SJCRH30 (cell line): ENCODE measurements at regions not wholly inside any gene's neighbourhood (a gene's known extent, or its start where the extent isn't known, plus 50 kb on each side); places are given as distances from the start of the nearest gene placed in this dataset.
A peak's percentile ranks its signal among the peaks of the same experiment; 100 is the strongest.

Experiments
- DNase-seq, 2 experiments: peaks; one replicate each; pipeline ENCODE4 v3.0.0-alpha.2; 2015 to 2020
- H3K27ac ChIP-seq: fragments of 250-450 bp; sonication (Bioruptor Pico); 2 replicates; pipeline ENCODE4 v1.5.1; 2020; ENCODE audit warnings: mild to moderate bottlenecking, moderate library complexity
- H3K27me3 ChIP-seq: fragments of 250-450 bp; sonication (Bioruptor Pico); 2 replicates; pipeline ENCODE4 v1.5.1; 2020; ENCODE audit warnings: mild to moderate bottlenecking, moderate library complexity
- H3K36me3 ChIP-seq: fragments of 250-450 bp; sonication (Bioruptor Pico); 2 replicates; pipeline ENCODE4 v1.5.1; 2020; ENCODE audit warnings: mild to moderate bottlenecking, moderate library complexity
- H3K4me1 ChIP-seq: fragments of 250-450 bp; sonication (Bioruptor Pico); 2 replicates; pipeline ENCODE4 v1.5.1; 2020; ENCODE audit warnings: mild to moderate bottlenecking, moderate library complexity
- H3K4me3 ChIP-seq: fragments of 250-450 bp; sonication (Bioruptor Pico); 2 replicates; pipeline ENCODE4 v1.5.1; 2020; ENCODE audit warnings: mild to moderate bottlenecking, moderate library complexity
- H3K9me3 ChIP-seq: fragments of 250-450 bp; sonication (Bioruptor Pico); replicated peaks from 2 replicates; pipeline ENCODE4 v1.5.1; 2020; ENCODE audit warnings: mild to moderate bottlenecking, moderate library complexity

DNA sequence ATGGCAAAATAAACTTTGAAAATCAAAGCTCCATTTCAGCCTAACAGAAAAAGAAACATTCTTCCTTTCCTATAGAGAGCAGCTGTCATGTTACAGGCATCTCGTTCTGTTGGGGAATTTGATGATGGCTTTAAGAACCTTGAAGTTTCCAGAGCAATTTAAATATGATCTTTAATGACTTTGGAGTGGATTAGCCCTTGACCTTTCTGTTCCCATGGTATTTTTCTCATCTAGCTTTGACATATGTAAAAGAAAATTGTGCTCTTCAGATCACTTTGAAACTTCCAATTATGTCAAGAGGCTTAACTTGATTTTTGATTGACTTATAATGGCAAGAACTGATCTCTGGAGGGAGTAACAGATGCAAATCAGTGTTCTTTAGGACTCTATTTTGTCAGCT is 157.6 kb upstream of the SEMA3E start:
- no peak overlapping the region for H3K27ac ChIP-seq
- peaks cover 29% of the 10 kb centered on the region for H3K4me1 ChIP-seq
- peak; percentile 16 to 75 for DNase-seq
- no peak overlapping the region for H3K4me3 ChIP-seq
- no peaks in the 10 kb centered on the region for H3K27me3 ChIP-seq
- H3K9me3 ChIP-seq: no peaks in the 10 kb centered on the region
- no peaks in the 10 kb centered on the region for H3K36me3 ChIP-seq

DNA sequence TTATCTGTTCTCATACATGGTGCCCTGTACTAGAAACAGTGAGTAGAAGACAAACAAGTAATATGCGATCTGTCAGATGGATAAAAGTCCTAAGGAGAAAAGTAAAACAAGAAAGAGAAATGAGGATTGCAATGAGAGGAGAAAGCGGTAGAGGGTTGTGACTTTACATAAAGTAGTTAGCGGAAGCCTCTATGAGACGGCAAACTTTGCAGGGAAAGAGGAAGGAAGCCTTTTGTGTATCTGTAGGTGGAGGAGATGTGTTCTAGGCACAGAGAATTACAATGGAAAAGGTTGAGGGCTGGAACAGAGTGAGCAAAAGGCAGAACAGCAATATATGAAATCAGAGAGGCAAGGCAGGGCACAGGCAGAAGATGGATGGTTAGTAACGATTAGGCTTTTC is 150.4 kb upstream of the SEMA3E start:
- peaks cover 21% of the 10 kb centered on the region for H3K4me1 ChIP-seq
- H3K4me3 ChIP-seq: no peak overlapping the region
- H3K27me3 ChIP-seq: no peaks in the 10 kb centered on the region
- no peak for DNase-seq
- H3K36me3 ChIP-seq: no peaks in the 10 kb centered on the region
- no peaks in the 10 kb centered on the region for H3K9me3 ChIP-seq
- no peak overlapping the region for H3K27ac ChIP-seq

- H3K9me3 ChIP-seq: no peaks in the 10 kb centered on the region
- H3K36me3 ChIP-seq: no peaks in the 10 kb centered on the region
- no peak for DNase-seq
- no peak overlapping the region for H3K4me3 ChIP-seq
- no peaks in the 10 kb centered on the region for H3K27me3 ChIP-seq
- no peak overlapping the region for H3K27ac ChIP-seq
- H3K4me1 ChIP-seq: peaks cover 14% of the 10 kb centered on the region
Measured at GRCh38 chr7:83798489-83798888, 149.6 kb upstream of the SEMA3E start.

- no peaks in the 10 kb centered on the region for H3K36me3 ChIP-seq
- H3K27me3 ChIP-seq: no peaks in the 10 kb centered on the region
- H3K4me3 ChIP-seq: no peak overlapping the region
- no peak overlapping the region for H3K27ac ChIP-seq
- H3K4me1 ChIP-seq: peaks cover 11% of the 10 kb centered on the region
- no peak for DNase-seq
- H3K9me3 ChIP-seq: no peaks in the 10 kb centered on the region; the same call in 1 of the 2 replicates
Measured at GRCh38 chr7:83796760-83797159, 147.8 kb upstream of the SEMA3E start.

DNA sequence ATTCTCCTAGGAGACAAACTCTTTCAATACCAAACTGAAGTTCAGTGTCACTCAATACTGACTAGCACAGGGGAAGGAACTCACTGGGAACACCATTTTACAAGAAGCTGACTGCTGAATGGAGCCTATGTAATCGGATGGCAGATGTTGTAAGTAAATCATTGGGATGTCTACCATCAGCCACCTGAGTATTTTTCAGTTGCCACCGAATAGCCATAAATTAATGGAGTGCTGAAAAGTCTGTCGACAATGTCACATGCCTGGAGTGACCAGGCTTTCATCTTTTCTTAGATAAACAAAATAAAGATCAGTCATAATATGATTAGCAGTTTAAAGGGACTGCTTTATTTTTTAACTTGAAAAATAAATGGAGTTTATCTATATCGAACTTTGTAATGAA is 145.9 kb upstream of the SEMA3E start:
- no peaks in the 10 kb centered on the region; the same call in 1 of the 2 replicates for H3K9me3 ChIP-seq
- no peak overlapping the region for H3K27ac ChIP-seq
- no peaks in the 10 kb centered on the region for H3K36me3 ChIP-seq
- peak; percentile 37 to 79 for DNase-seq
- H3K27me3 ChIP-seq: no peaks in the 10 kb centered on the region
- peaks cover 11% of the 10 kb centered on the region for H3K4me1 ChIP-seq
- H3K4me3 ChIP-seq: no peak overlapping the region

DNA sequence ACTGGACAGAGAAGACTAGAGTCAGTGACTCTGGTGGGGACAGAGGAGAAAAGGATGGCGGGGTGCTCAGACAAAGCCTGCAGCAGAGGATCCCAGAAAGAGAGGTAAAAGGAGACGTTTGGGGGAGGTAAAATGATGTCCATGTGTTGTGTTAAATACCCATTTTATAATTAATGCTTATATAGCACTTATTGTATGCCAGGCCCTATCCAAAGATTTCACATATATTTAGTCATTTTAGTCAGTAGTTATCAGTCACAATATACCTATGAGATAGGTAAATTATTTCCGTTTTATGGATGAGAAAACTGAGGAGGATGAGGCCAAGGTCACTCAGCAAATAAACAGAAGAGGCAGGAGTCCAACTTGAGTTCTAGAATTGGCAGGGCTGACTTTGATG is 144.6 kb upstream of the SEMA3E start:
- H3K4me3 ChIP-seq: no peak overlapping the region
- peaks cover 11% of the 10 kb centered on the region for H3K4me1 ChIP-seq
- no peaks in the 10 kb centered on the region; the same call in 1 of the 2 replicates for H3K9me3 ChIP-seq

DNA sequence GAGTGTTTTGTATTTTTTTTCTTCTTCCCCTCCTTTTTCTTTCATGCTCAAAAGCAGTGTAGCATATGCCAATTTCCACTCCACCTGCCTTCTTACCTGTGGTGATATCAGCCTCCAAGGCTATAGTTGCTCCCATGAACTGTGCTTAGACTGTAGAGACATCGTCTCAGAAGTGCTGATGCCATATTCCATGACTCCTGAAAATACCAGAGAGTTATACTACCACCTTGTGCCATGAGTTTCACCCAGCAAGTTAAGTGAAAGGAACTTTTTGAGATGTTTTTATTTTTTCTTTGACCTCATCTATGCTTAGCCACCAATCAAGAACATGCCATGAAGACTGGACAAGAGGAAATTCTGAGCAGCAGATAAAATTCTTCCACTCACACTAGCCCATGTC is 142.8 kb upstream of the SEMA3E start:
- Histone ChIP-seq H3K4me1 (peaks cover 11% of the 10 kb centered on the region), H3K27ac (no peak overlapping the region), H3K4me3 (no peak overlapping the region), H3K36me3 (no peaks in the 10 kb centered on the region), H3K9me3 (no peaks in the 10 kb centered on the region; the same call in 1 of the 2 replicates), H3K27me3 (no peaks in the 10 kb centered on the region)
- DNase-seq: no peak

More for the DNA sequence above, 144.6 kb upstream of the SEMA3E start:
- no peaks in the 10 kb centered on the region for H3K36me3 ChIP-seq
- DNase-seq: no peak
- no peaks in the 10 kb centered on the region for H3K27me3 ChIP-seq
- no peak overlapping the region for H3K27ac ChIP-seq

- no peak overlapping the region for H3K4me3 ChIP-seq
- no peaks in the 10 kb centered on the region for H3K36me3 ChIP-seq
- no peaks in the 10 kb centered on the region for H3K9me3 ChIP-seq
- no peaks in the 10 kb centered on the region for H3K27me3 ChIP-seq
- H3K27ac ChIP-seq: no peak overlapping the region
- no peak for DNase-seq
- H3K4me1 ChIP-seq: no peaks in the 10 kb centered on the region
Measured at GRCh38 chr7:83786858-83787257, 137.9 kb upstream of the SEMA3E start.

DNA sequence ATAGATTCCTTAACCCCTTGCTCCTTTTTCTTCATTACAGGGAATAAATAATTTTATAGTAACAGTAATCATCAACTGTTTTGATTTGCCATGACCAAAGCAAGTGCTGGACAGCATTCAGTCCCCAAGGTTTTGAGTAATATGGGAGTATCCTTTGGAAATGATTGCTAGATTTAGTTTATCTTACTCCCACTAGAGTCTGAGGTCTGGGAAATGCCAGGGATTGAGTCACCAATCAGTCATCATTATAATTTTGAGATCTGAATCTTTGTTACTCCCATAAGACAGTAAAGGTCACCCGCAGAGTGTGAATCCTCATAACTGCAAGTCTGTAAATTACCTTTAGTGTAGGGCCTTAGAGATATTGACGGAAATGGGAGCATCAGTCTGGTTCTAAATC is 133.7 kb upstream of the SEMA3E start:
- H3K4me1 ChIP-seq: no peaks in the 10 kb centered on the region
- no peak overlapping the region for H3K27ac ChIP-seq
- no peaks in the 10 kb centered on the region for H3K9me3 ChIP-seq
- DNase-seq: no peak
- no peak overlapping the region for H3K4me3 ChIP-seq
- H3K36me3 ChIP-seq: no peaks in the 10 kb centered on the region
- H3K27me3 ChIP-seq: no peaks in the 10 kb centered on the region

DNA sequence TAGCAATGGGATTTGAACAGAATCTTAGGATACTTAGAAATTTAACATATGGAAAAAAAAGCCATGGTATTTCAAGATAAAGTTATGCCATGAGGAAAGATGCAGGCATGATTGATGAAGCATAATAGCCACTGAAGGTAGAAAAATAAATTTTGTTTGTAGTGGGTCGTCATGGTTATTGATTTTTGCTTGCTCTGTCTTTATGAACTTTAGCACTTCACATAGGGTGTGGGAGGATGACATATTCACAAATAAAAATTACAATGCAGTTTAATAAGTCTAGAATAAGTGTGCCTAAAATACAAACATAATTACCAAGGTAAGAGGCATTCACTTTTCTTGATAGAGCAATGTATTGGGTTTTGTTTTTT is 129.1 kb upstream of the SEMA3E start:
- no peak overlapping the region for H3K27ac ChIP-seq
- no peaks in the 10 kb centered on the region for H3K4me1 ChIP-seq
- H3K4me3 ChIP-seq: no peak overlapping the region
- no peak for DNase-seq
- H3K9me3 ChIP-seq: no peaks in the 10 kb centered on the region
- no peaks in the 10 kb centered on the region for H3K36me3 ChIP-seq
- H3K27me3 ChIP-seq: no peaks in the 10 kb centered on the region

- H3K9me3 ChIP-seq: no peaks in the 10 kb centered on the region
- no peak for DNase-seq
- H3K4me3 ChIP-seq: no peak overlapping the region
- no peaks in the 10 kb centered on the region for H3K4me1 ChIP-seq
- H3K27me3 ChIP-seq: no peaks in the 10 kb centered on the region
- no peaks in the 10 kb centered on the region for H3K36me3 ChIP-seq
- H3K27ac ChIP-seq: no peak overlapping the region
Measured at GRCh38 chr7:83777406-83778072, 128.6 kb upstream of the SEMA3E start.

DNA sequence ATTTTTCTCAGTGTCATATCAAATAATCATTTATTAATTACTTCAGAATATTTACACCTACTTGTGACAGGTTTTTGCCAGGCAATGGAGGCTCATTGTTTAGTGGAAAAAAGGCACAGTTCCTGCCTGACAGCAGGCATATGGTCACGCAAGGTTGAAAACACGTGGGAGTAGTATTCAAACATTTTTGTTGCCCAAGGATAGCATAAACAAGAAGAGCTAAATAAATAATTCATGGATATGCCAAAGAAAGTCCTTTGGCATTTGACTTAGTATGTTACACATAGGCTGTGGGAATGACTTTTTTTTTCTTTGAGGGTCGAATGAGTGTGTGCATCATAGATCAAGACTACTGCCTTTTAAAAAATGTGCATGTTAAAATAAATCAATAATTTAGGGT is 120.5 kb upstream of the SEMA3E start:
- DNase-seq: no peak
- Histone ChIP-seq H3K4me1 (no peaks in the 10 kb centered on the region), H3K9me3 (0 out of 2 replicates have a peak, but pooled peaks cover under 1% of the 10 kb centered on the region), H3K27me3 (no peaks in the 10 kb centered on the region), H3K4me3 (no peak overlapping the region), H3K27ac (no peak overlapping the region), H3K36me3 (no peaks in the 10 kb centered on the region)

- Histone ChIP-seq H3K36me3 (no peaks in the 10 kb centered on the region), H3K27me3 (no peaks in the 10 kb centered on the region), H3K4me3 (no peak overlapping the region), H3K27ac (no peak overlapping the region), H3K4me1 (no peaks in the 10 kb centered on the region), H3K9me3 (0 out of 2 replicates have a peak, but pooled peaks cover 5% of the 10 kb centered on the region)
- no peak for DNase-seq
Measured at GRCh38 chr7:83751217-83751616, 102.3 kb upstream of the SEMA3E start.

- Histone ChIP-seq H3K27me3 (no peaks in the 10 kb centered on the region), H3K36me3 (no peaks in the 10 kb centered on the region), H3K4me3 (no peak overlapping the region), H3K27ac (no peak overlapping the region), H3K4me1 (no peaks in the 10 kb centered on the region), H3K9me3 (0 out of 2 replicates have a peak, but pooled peaks cover 10% of the 10 kb centered on the region)
- no peak for DNase-seq
Measured at GRCh38 chr7:83749495-83749894, 100.6 kb upstream of the SEMA3E start.

- peak; percentile 15 to 83 for DNase-seq
- Histone ChIP-seq H3K4me1 (peaks cover 11% of the 10 kb centered on the region), H3K4me3 (peak overlapping the region; percentile 45), H3K27me3 (no peaks in the 10 kb centered on the region), H3K36me3 (no peaks in the 10 kb centered on the region), H3K9me3 (peaks cover 6% of the 10 kb centered on the region; the same call in 1 of the 2 replicates), H3K27ac (no peak overlapping the region)
Measured at GRCh38 chr7:83739527-83739926, 90.6 kb upstream of the SEMA3E start.

DNA sequence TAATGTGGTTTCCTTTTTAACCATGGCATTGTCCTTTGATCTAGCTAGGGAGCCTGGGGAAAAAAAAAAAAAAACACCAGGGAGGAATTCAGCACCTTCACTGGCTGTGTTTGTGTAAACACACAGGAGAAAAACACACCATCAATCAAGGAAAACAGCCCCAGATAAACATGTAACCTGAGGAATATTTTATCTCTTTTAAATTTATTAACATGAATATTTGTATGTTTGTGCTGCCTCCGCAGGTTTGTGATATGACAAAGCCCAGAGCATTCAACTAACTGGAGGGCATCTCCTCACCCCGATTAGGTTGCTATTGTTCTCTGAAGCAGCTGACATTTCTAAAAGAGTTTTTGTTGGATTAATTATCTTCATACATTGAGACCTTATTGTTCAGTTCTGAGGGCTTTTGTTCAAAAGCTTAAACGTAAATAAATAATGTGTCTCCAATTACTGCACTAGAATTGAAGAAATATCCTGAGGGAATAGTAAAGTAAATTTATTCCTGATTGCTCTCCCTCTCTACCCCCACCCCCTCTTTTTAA is 89.4 kb upstream of the SEMA3E start:
- peak overlapping the region; percentile 45 for H3K4me3 ChIP-seq
- peak in 1 of 2 experiments; percentile 37 for DNase-seq
- H3K9me3 ChIP-seq: peaks cover 2% of the 10 kb centered on the region; the same call in 1 of the 2 replicates
- H3K27me3 ChIP-seq: no peaks in the 10 kb centered on the region
- no peak overlapping the region for H3K27ac ChIP-seq
- H3K4me1 ChIP-seq: peaks cover 11% of the 10 kb centered on the region
- no peaks in the 10 kb centered on the region for H3K36me3 ChIP-seq
